ENCODE measurements at regions not wholly inside any gene's neighbourhood (a gene's known extent, or its start where the extent isn't known, plus 50 kb on each side); places are given as distances from the start of the nearest gene placed in this dataset.

- TF ChIP-seq CTCF (IDR thresholded peaks at IDR 0.05) = no peak
- TF ChIP-seq ZFX (IDR thresholded peaks at IDR 0.05; ENCODE audit: borderline replicate concordance) = no peak
Measured at GRCh38 chr3:31223278-31223677, 309.4 kb upstream of the STT3B start.
